ENCODE measurements at regions not wholly inside any gene's neighbourhood (a gene's known extent, or its start where the extent isn't known, plus 50 kb on each side); places are given as distances from the start of the nearest gene placed in this dataset.

GRCh38 chr4:119823045-119823444 lies 194.4 kb upstream of the PDE5A start:
- H3K27me3 Mint-ChIP-seq = no peaks in the 10 kb centered on the region
- ATAC-seq = no peak
- no peak overlapping the region for H3K4me3 Mint-ChIP-seq
- no peak overlapping the region for H3K27ac Mint-ChIP-seq
- H3K9me3 Mint-ChIP-seq = no peaks in the 10 kb centered on the region
- no peaks in the 10 kb centered on the region for H3K4me1 Mint-ChIP-seq
- no peaks in the 10 kb centered on the region for H3K36me3 Mint-ChIP-seq

GRCh38 chr4:119816473-119816872 lies 187.9 kb upstream of the PDE5A start:
- Mint-ChIP-seq H3K4me1 (no peaks in the 10 kb centered on the region), H3K4me3 (no peak overlapping the region), H3K36me3 (no peaks in the 10 kb centered on the region), H3K27ac (no peak overlapping the region), H3K9me3 (peaks cover 8% of the 10 kb centered on the region), H3K27me3 (peaks cover 8% of the 10 kb centered on the region)
- ATAC-seq = no peak

GRCh38 chr4:119810001-119810400 lies 181.4 kb upstream of the PDE5A start:
- Mint-ChIP-seq H3K4me1 (no peaks in the 10 kb centered on the region), H3K9me3 (peaks cover 18% of the 10 kb centered on the region), H3K27me3 (no peaks in the 10 kb centered on the region), H3K27ac (no peak overlapping the region), H3K36me3 (peaks cover 5% of the 10 kb centered on the region), H3K4me3 (no peak overlapping the region)
- ATAC-seq = no peak

- ATAC-seq = no peak
- no peak overlapping the region for H3K4me3 Mint-ChIP-seq
- H3K27me3 Mint-ChIP-seq = no peaks in the 10 kb centered on the region
- H3K9me3 Mint-ChIP-seq = no peaks in the 10 kb centered on the region
- no peaks in the 10 kb centered on the region for H3K4me1 Mint-ChIP-seq
- no peak overlapping the region for H3K27ac Mint-ChIP-seq
- H3K36me3 Mint-ChIP-seq = no peaks in the 10 kb centered on the region
Measured at GRCh38 chr4:119804404-119804803, 175.8 kb upstream of the PDE5A start.

GRCh38 chr4:119797238-119797894 lies 168.8 kb upstream of the PDE5A start:
- Mint-ChIP-seq H3K36me3 (no peaks in the 10 kb centered on the region), H3K27ac (no peak overlapping the region), H3K9me3 (no peaks in the 10 kb centered on the region), H3K4me1 (no peaks in the 10 kb centered on the region), H3K27me3 (no peaks in the 10 kb centered on the region), H3K4me3 (no peak overlapping the region)
- ATAC-seq = no peak

GRCh38 chr4:119795986-119796578 lies 167.5 kb upstream of the PDE5A start:
- Mint-ChIP-seq H3K4me3 (no peak overlapping the region), H3K4me1 (no peaks in the 10 kb centered on the region), H3K27ac (no peak overlapping the region), H3K9me3 (no peaks in the 10 kb centered on the region), H3K36me3 (no peaks in the 10 kb centered on the region), H3K27me3 (no peaks in the 10 kb centered on the region)
- peak; percentile 36 for ATAC-seq

GRCh38 chr4:119794681-119795080 lies 166.1 kb upstream of the PDE5A start:
- H3K27me3 Mint-ChIP-seq = no peaks in the 10 kb centered on the region
- ATAC-seq = no peak
- no peak overlapping the region for H3K4me3 Mint-ChIP-seq
- no peaks in the 10 kb centered on the region for H3K9me3 Mint-ChIP-seq
- H3K4me1 Mint-ChIP-seq = no peaks in the 10 kb centered on the region
- no peaks in the 10 kb centered on the region for H3K36me3 Mint-ChIP-seq
- no peak overlapping the region for H3K27ac Mint-ChIP-seq

- Mint-ChIP-seq H3K27ac (no peak overlapping the region), H3K9me3 (no peaks in the 10 kb centered on the region), H3K27me3 (no peaks in the 10 kb centered on the region), H3K36me3 (no peaks in the 10 kb centered on the region), H3K4me3 (no peak overlapping the region), H3K4me1 (no peaks in the 10 kb centered on the region)
- no peak for ATAC-seq
Measured at GRCh38 chr4:119794113-119794512, 165.5 kb upstream of the PDE5A start.

- Mint-ChIP-seq H3K4me1 (no peaks in the 10 kb centered on the region), H3K27me3 (no peaks in the 10 kb centered on the region), H3K36me3 (no peaks in the 10 kb centered on the region), H3K27ac (no peak overlapping the region), H3K9me3 (peaks cover 5% of the 10 kb centered on the region), H3K4me3 (no peak overlapping the region)
- ATAC-seq = no peak
Measured at GRCh38 chr4:119788349-119789266, 160.0 kb upstream of the PDE5A start.

- no peak overlapping the region for H3K4me3 Mint-ChIP-seq
- no peak overlapping the region for H3K27ac Mint-ChIP-seq
- peaks cover 5% of the 10 kb centered on the region for H3K9me3 Mint-ChIP-seq
- H3K36me3 Mint-ChIP-seq = no peaks in the 10 kb centered on the region
- no peak for ATAC-seq
- H3K4me1 Mint-ChIP-seq = no peaks in the 10 kb centered on the region
- no peaks in the 10 kb centered on the region for H3K27me3 Mint-ChIP-seq
Measured at GRCh38 chr4:119785963-119786362, 157.4 kb upstream of the PDE5A start.

GRCh38 chr4:119783189-119783983 lies 154.8 kb upstream of the PDE5A start:
- Mint-ChIP-seq H3K27ac (no peak overlapping the region), H3K4me1 (no peaks in the 10 kb centered on the region), H3K9me3 (peaks cover 5% of the 10 kb centered on the region), H3K4me3 (no peak overlapping the region), H3K36me3 (no peaks in the 10 kb centered on the region), H3K27me3 (no peaks in the 10 kb centered on the region)
- ATAC-seq = no peak

GRCh38 chr4:119781044-119781443 lies 152.4 kb upstream of the PDE5A start:
- Mint-ChIP-seq H3K27me3 (no peaks in the 10 kb centered on the region), H3K9me3 (peaks cover 8% of the 10 kb centered on the region), H3K36me3 (no peaks in the 10 kb centered on the region), H3K4me3 (no peak overlapping the region), H3K4me1 (no peaks in the 10 kb centered on the region), H3K27ac (no peak overlapping the region)
- ATAC-seq = no peak

- Mint-ChIP-seq H3K27me3 (no peaks in the 10 kb centered on the region), H3K4me3 (no peak overlapping the region), H3K36me3 (no peaks in the 10 kb centered on the region), H3K27ac (no peak overlapping the region), H3K9me3 (peaks cover 3% of the 10 kb centered on the region), H3K4me1 (no peaks in the 10 kb centered on the region)
- no peak for ATAC-seq
Measured at GRCh38 chr4:119774840-119775239, 146.2 kb upstream of the PDE5A start.

- Mint-ChIP-seq H3K36me3 (no peaks in the 10 kb centered on the region), H3K4me1 (no peaks in the 10 kb centered on the region), H3K9me3 (no peaks in the 10 kb centered on the region), H3K4me3 (no peak overlapping the region), H3K27ac (no peak overlapping the region), H3K27me3 (no peaks in the 10 kb centered on the region)
- ATAC-seq = no peak
Measured at GRCh38 chr4:119765951-119766350, 137.3 kb upstream of the PDE5A start.

GRCh38 chr4:119765469-119765868 lies 136.9 kb upstream of the PDE5A start:
- no peak overlapping the region for H3K4me3 Mint-ChIP-seq
- H3K36me3 Mint-ChIP-seq = no peaks in the 10 kb centered on the region
- ATAC-seq = no peak
- no peak overlapping the region for H3K27ac Mint-ChIP-seq
- no peaks in the 10 kb centered on the region for H3K4me1 Mint-ChIP-seq
- no peaks in the 10 kb centered on the region for H3K27me3 Mint-ChIP-seq
- no peaks in the 10 kb centered on the region for H3K9me3 Mint-ChIP-seq
